ENCODE measurements at regions not wholly inside any gene's neighbourhood (a gene's known extent, or its start where the extent isn't known, plus 50 kb on each side); places are given as distances from the start of the nearest gene placed in this dataset.

- TF ChIP-seq CTCF (IDR thresholded peaks at IDR 0.05) (no peak), ZFX (IDR thresholded peaks at IDR 0.05; ENCODE audit: borderline replicate concordance) (no peak)
Measured at GRCh38 chr1:55826381-55827080, 611.4 kb upstream of the USP24 start.

Data from 22Rv1 (cell line).